Neural progenitor cell (in vitro differentiated cells): ENCODE measurements at regions not wholly inside any gene's neighbourhood (a gene's known extent, or its start where the extent isn't known, plus 50 kb on each side); places are given as distances from the start of the nearest gene placed in this dataset.

Experiments
- EZH2 ChIP-seq: fragments of 200-600 bp; sonication (generic); IDR thresholded peaks from 2 replicates; pipeline ENCODE4 v1.6.1; 2017; ENCODE audit warnings: antibody characterized with exemption, mild to moderate bottlenecking, moderate library complexity
- EZH2phosphoT487 ChIP-seq: fragments of 200-600 bp; sonication (generic); IDR thresholded peaks from 2 replicates; pipeline ENCODE4 v1.6.1; 2017; ENCODE audit warnings: antibody characterized with exemption
- TF ChIP-seq, protein P1 (sequence below): fragments of 200-600 bp; sonication (generic); IDR thresholded peaks from 2 replicates; pipeline ENCODE4 v1.5.1; 2017; ENCODE audit warnings: antibody characterized with exemption, mild to moderate bottlenecking

DNA sequence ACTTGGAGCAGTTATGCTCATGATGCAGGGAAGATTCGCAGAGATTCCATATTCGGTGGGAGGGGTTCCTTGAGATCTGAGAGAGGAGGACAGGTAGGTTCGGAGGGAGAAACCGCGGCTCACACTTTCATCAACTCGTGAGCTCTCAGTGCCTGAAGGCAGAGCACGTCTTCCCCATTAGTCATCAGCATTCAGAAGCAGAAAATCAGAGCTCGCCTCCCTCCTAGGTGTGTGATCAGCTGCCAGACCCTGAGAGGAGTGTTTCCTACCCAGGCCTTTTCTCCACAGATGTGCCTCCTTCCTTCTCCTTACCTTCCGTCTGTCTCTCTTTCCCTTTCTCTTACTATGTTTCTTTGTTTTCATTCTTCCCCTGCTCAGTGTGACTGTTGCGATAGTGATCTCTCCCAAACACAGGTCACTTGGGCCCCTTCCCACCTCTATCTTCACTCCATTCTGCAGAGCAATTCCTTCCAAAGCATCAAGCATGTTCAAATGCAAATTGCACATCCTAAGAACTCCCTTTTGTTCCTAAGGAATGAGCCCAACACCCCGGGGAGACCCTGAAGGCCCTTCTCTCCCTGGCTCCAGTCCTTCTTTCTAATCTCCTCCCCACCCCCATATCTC, 389.5 kb downstream of the UQCRFS1 start:
- no peak for TF ChIP-seq EZH2
- TF ChIP-seq, protein P1, sequence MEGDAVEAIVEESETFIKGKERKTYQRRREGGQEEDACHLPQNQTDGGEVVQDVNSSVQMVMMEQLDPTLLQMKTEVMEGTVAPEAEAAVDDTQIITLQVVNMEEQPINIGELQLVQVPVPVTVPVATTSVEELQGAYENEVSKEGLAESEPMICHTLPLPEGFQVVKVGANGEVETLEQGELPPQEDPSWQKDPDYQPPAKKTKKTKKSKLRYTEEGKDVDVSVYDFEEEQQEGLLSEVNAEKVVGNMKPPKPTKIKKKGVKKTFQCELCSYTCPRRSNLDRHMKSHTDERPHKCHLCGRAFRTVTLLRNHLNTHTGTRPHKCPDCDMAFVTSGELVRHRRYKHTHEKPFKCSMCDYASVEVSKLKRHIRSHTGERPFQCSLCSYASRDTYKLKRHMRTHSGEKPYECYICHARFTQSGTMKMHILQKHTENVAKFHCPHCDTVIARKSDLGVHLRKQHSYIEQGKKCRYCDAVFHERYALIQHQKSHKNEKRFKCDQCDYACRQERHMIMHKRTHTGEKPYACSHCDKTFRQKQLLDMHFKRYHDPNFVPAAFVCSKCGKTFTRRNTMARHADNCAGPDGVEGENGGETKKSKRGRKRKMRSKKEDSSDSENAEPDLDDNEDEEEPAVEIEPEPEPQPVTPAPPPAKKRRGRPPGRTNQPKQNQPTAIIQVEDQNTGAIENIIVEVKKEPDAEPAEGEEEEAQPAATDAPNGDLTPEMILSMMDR: no peak
- TF ChIP-seq EZH2phosphoT487: no peak
